HG02759 (cell line): ENCODE measurements at regions not wholly inside any gene's neighbourhood (a gene's known extent, or its start where the extent isn't known, plus 50 kb on each side); places are given as distances from the start of the nearest gene placed in this dataset.
"Not testable (repeated sequence)": the region's sequence is repeated elsewhere in the genome, so short reads cannot be mapped to it uniquely, and the experiment has no call there.

Source experiments
- ATAC-seq: cut with Tn5 transposase; IDR thresholded peaks from one replicate; pipeline ENCODE4 v1.9.1; 2021; ENCODE audit warnings: mild to moderate bottlenecking, moderate library complexity; ENCODE audit not compliant: unreplicated experiment

- ATAC-seq: no peak
Measured at GRCh38 chr9:75718677-75719076, 171.8 kb upstream of the PCSK5 start.

- ATAC-seq: no peak
Measured at GRCh38 chr9:75728391-75728790, 162.1 kb upstream of the PCSK5 start.

- ATAC-seq: no peak
Measured at GRCh38 chr9:75734802-75735201, 155.7 kb upstream of the PCSK5 start.

DNA sequence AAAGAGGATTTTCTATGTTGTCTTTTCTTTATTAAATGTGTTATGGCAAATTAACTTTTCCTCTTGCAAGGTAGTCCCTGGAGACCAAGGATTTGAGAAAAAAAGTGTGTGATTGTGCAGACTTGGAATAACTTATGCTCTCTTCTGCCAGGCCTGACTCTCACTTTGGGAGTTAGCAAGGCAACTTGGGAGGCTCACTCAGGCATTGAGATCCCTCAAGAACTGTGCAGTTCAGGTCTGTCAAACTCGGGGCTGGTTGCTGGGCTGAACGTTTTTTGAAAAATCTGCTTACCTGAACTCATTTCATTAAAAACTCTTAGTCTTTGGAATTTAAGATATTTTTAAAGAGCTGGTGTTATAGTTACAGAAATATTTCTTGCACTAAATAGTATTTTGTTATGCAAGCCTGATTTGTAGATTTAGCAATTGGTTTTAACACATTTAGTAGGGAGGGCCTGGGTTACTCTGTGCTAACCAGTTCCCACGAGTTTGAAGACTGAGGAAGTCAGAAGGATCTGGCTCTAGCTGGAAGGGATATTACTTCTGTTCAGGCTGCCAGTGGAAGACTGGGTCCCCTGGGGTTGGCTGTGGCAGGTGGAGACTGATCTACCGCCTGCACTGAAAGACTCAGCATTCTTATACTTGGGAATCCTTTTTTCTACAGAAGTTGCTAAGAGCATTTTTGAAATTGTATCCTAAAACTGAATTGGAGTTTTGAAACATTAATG, 150.4 kb upstream of the PCSK5 start:
- ATAC-seq: no peak

DNA sequence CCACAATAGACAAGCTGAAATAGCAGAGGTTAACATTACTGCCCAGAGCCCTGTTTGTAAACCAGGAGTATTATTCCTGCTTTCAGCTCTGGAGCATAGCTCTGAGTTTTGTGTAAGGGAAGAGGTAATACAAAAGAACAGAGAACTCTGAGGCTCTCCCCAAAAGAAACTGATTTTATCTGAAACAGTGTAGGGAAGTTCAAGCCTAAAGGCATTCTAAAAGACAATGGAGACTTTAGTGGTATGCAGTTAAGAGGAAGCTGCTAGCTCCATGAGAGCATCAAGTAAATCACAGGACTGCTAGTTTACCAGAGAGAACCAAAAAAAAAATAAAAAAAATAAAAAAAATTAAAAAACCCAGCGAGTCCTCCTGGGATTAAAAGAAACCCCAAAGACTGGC, 146.6 kb upstream of the PCSK5 start:
- no peak for ATAC-seq

DNA sequence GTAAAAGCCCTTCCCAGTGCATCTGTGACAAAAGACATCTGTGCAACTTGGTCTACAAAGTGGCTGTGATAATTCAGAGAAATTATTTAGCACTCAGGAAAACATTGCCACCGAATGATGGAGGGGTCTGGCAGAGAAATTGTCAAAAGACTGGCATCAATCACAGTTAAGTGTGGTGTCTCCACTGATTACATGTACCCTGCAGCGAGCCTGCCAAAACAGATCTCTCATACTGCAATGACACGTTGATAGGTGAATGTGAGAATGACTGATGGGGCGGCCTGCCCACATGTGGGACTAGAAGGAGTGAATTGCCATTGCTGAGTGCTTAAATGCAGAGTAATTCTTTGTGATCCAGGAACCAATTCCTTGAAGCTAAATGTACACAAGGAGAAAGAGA, 136.4 kb upstream of the PCSK5 start:
- no peak for ATAC-seq

GRCh38 chr9:75775166-75775565, 115.3 kb upstream of the PCSK5 start:
- no peak for ATAC-seq

- ATAC-seq: no peak
Measured at GRCh38 chr9:75775966-75776691, 114.3 kb upstream of the PCSK5 start.

GRCh38 chr9:75780185-75780584, 110.3 kb upstream of the PCSK5 start:
- no peak for ATAC-seq

GRCh38 chr9:75788006-75788634, 102.4 kb upstream of the PCSK5 start:
- no peak for ATAC-seq

GRCh38 chr9:75797085-75797580, 93.3 kb upstream of the PCSK5 start:
- ATAC-seq: no peak

DNA sequence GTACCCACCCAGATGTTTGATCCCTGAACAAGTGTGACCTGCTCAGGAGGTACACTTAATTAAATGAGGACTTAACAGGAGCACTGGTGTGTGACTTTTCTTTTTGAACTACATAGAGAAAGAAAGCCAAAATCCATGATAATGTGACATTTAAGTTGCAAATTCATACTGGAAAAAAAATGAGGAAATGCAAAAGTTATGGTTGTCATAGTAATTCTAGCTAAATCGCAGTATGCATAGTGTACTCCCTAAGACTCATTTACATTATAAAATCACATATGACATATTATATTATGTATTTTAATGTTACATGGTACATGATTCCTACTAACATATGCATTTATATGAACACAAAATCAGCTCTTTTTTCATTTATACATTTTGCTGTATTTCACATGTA, 92.0 kb upstream of the PCSK5 start:
- ATAC-seq: no peak

- no peak for ATAC-seq
Measured at GRCh38 chr9:75803130-75803529, 87.3 kb upstream of the PCSK5 start.

GRCh38 chr9:75810063-75810462, 80.4 kb upstream of the PCSK5 start:
- ATAC-seq: no peak

- no peak for ATAC-seq
Measured at GRCh38 chr9:75811692-75812091, 78.8 kb upstream of the PCSK5 start.

GRCh38 chr9:75812141-75812540, 78.3 kb upstream of the PCSK5 start:
- ATAC-seq: no peak

DNA sequence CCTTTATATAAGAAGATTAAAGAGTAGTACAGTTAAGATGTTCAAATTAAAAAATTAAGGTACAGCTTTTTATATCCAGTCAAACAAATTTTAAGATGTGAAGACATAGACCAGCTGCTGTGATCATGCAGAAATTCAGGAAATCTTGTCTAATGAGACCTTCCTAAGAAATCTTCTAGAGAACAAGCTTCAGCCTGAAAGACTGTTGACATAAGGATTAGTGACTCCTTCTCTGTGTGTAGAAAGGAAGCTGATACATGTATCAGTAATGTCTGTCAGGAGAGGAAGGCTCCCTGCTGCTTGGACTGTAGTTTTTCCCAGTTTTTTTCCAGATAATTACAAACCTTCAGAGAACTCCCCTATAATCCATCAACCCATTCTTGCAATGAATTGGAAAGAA, 75.8 kb upstream of the PCSK5 start:
- no peak for ATAC-seq

GRCh38 chr9:75820471-75821115, 69.9 kb upstream of the PCSK5 start:
- not testable (repeated sequence) for ATAC-seq

DNA sequence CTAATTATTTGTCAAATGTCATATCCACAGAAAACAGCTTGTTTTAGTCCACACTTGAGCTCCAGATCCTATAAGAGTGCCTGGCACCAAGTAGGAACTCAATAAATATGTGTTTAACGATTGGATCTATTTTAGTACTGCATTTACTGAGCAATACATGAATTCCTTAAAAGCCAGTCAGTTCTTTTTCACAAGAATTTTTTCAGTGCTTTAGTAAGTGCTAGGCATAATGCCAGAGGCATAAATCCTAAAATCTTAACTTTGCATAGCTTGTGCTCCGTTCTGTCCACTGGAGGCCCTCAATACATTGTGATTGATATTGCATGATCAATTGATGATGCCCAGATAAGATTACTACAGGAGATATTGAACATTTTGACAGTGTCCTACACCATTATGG, 67.3 kb upstream of the PCSK5 start:
- ATAC-seq: no peak

GRCh38 chr9:75824816-75825568, 65.5 kb upstream of the PCSK5 start:
- no peak for ATAC-seq

GRCh38 chr9:75826314-75826713, 64.2 kb upstream of the PCSK5 start:
- no peak for ATAC-seq
